Esophagus muscularis mucosa (tissue), 3 donors: ENCODE measurements at regions not wholly inside any gene's neighbourhood (a gene's known extent, or its start where the extent isn't known, plus 50 kb on each side); places are given as distances from the start of the nearest gene placed in this dataset.

Source experiments
- POLR2A ChIP-seq: fragments of 450-650 bp; IDR thresholded peaks from one replicate; pipeline ENCODE4 v1.6.1; 2017; ENCODE audit warnings: antibody characterized with exemption, moderate library complexity, mild to moderate bottlenecking, low read depth
- TF ChIP-seq, protein P1 (sequence below), 3 experiments: fragments of 200-600 bp in 2 of 3; fragments of 450-650 bp in 1 of 3; sonication (generic) in 2 of 3; IDR thresholded peaks; one replicate each; pipeline ENCODE4 v1.5.1; 2017 to 2019; ENCODE audit warnings: antibody characterized with exemption in 3 of 3, mild to moderate bottlenecking in 2 of 3, moderate library complexity in 1 of 3

DNA sequence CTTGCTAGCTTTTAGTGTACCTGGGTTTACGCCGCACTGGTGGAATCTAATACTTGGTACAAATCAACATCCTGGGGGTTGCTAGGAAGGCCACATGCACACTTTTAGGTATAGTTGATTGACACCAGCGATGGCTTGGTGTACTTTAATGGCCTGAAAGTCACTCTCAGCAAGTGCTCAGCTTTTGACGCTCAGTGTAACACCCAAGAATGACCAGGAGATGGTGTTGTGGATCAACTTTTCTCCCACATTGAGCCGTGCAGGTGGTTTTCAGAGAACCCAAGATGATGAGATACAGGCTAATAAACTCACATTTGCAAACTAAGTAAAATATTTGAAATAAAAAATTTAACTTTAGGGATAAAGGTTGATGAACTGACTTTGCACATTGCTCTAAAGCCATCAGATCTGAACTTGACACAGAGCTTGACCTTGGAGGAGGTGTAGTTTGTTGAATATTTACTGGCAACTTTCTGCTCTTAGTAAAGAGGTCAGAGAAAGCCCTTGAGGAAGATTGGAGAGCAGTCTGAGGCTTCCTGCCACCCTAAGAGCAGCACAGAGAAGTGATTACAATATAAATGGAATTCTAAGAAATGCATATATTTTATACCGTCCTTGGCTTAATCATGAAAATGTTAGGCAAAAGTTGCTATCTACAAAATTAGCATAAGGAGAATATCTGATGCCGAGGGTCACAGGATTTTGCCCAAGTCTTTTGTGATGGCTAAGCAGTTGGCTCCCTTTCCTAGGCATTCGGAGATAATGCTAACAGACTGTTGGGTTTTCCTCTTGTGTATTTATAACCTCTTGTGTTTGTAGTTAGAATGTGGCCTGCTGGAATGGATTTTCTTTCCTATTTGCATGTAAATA is 143.4 kb upstream of the RASGRP1 start:
- TF ChIP-seq, protein P1, sequence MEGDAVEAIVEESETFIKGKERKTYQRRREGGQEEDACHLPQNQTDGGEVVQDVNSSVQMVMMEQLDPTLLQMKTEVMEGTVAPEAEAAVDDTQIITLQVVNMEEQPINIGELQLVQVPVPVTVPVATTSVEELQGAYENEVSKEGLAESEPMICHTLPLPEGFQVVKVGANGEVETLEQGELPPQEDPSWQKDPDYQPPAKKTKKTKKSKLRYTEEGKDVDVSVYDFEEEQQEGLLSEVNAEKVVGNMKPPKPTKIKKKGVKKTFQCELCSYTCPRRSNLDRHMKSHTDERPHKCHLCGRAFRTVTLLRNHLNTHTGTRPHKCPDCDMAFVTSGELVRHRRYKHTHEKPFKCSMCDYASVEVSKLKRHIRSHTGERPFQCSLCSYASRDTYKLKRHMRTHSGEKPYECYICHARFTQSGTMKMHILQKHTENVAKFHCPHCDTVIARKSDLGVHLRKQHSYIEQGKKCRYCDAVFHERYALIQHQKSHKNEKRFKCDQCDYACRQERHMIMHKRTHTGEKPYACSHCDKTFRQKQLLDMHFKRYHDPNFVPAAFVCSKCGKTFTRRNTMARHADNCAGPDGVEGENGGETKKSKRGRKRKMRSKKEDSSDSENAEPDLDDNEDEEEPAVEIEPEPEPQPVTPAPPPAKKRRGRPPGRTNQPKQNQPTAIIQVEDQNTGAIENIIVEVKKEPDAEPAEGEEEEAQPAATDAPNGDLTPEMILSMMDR (IDR thresholded peaks at IDR 0.05), result peak; percentile 72 to 80 (median 74)
- TF ChIP-seq POLR2A, result no peak
